HG02885 (cell line): ENCODE measurements at regions not wholly inside any gene's neighbourhood (a gene's known extent, or its start where the extent isn't known, plus 50 kb on each side); places are given as distances from the start of the nearest gene placed in this dataset.

Source experiments
- ATAC-seq: cut with Tn5 transposase; IDR thresholded peaks from one replicate; pipeline ENCODE4 v1.9.1; 2021; ENCODE audit warnings: mild to moderate bottlenecking; ENCODE audit not compliant: unreplicated experiment, poor library complexity

GRCh38 chr13:31029102-31029501 is 96.6 kb downstream of the TEX26 start:
- no peak for ATAC-seq

GRCh38 chr13:31027136-31027535 is 94.7 kb downstream of the TEX26 start:
- no peak for ATAC-seq
